Medulla oblongata (tissue), 1 donor: ENCODE measurements at regions not wholly inside any gene's neighbourhood (a gene's known extent, or its start where the extent isn't known, plus 50 kb on each side); places are given as distances from the start of the nearest gene placed in this dataset.

ENCODE experiments used
- DNase-seq: peaks from one replicate; pipeline ENCODE4 v3.0.0-alpha.2; 2015; ENCODE audit errors: extremely low spot score

GRCh38 chr6:132244744-132245143 is 156.5 kb downstream of the MOXD1 start:
- DNase-seq, result no peak

DNA sequence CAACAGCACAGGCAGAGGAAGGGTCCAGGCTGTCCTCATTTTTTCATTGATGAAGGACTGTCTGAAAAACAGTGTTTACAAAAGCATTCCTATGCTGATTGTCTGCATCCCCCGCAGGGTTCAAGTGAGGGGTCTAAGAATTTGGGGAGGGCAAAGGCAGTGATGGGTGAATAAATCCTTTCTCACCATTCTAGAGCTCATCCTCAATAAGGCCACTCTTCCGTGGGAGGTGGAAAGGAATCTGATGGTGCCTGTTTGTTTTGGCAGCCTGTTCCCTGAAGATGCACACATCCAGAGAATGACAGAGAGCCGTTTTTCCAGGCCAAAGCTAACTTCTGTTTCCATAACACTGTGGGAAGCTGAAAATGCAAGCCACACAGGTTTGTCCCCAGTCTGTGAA is 164.5 kb downstream of the MOXD1 start:
- DNase-seq, result no peak

DNA sequence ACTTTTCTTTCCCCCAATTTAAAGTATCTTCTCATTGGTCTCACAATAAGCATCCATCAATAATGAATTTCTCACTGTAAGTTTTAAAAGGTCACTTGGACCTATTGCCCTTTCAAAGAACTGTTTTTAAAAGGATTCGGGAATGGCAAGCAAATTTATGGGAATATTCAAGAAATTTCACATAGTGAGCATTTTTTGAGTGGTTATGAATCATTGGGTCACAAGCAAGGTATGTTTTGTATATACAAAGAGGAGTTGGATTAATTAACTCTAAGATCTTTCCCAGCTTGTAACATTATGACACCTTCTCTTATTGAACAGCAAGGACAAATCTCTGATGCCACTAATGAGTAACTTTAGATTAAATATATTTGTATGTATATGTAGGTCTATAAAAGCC is 165.0 kb downstream of the MOXD1 start:
- no peak for DNase-seq

DNA sequence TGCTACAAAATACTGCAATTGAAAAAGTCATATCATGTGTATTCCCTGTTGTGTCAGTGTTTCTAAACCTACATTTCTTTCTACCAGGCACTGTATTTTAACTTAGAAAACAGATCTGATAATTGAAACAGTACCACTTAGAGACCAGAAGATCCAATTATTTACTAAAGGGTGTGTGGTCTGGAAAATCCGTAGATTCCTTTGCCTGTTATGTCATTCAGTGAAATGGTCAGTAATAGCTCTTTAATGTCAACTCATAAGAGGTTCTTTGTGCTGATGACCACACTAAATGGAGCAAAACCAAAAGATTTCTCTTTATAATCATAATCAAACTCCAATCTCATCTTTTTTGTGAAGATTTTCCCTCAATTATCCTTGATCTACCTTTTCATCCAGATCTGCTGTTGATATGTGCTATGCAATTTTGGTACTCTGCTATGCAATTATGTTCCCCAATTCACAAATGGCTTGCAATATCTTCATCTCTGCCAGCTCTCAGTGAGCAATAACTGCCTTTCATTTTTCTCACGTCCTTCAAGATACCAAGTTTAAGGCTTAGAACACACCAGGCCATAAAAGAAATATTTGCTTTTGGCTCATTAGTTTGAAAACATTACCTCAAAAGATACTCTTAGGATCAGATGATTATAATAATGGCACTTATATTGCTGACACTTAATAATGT is 165.5 kb downstream of the MOXD1 start:
- no peak for DNase-seq

DNA sequence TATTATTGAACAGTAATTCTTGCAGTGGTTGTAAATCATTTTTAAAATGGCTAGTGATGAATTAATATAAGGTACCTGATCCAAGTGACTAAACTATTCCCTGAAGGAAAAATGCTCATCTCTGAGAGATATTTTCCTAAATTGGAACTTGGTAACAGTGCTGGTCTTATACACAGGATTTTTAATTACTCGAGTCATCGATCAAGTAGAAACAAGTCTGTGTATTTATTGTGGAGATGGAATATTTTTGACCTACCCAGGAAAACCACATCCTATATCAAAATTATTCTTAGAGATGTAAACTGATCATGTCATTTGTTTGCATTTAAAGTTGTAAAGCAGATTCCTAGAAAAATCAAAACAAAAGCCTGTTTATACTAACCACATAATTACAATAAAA is 166.9 kb downstream of the MOXD1 start:
- no peak for DNase-seq

- DNase-seq, result no peak
Observed at GRCh38 chr6:132231121-132231884, 170.0 kb downstream of the MOXD1 start.

- no peak for DNase-seq
Observed at GRCh38 chr6:132228894-132229293, 172.4 kb downstream of the MOXD1 start.

- no peak for DNase-seq
Observed at GRCh38 chr6:132227904-132228303, 173.4 kb downstream of the MOXD1 start.

GRCh38 chr6:132224943-132225342 is 176.3 kb downstream of the MOXD1 start:
- DNase-seq, result no peak

- DNase-seq, result no peak
Observed at GRCh38 chr6:132220800-132221199, 180.5 kb downstream of the MOXD1 start.

DNA sequence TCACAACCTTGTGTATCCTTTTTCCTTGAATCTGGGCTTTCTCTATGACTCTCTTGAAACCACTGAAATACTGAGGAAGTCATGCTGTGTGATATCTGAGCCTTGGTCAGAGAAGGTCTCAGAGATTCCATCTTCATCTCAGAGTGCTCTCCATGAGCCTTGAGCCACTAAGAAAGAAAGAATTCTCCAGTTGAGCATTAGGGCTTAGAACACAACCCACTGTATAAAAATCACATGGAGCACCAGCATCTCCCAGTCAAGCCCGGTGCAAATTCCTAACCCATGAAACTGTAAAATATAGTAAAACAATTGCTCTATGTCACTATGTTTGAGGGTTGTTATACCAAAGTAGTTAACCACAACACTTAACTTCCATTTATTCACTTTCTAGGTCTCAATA is 181.4 kb downstream of the MOXD1 start:
- no peak for DNase-seq

DNA sequence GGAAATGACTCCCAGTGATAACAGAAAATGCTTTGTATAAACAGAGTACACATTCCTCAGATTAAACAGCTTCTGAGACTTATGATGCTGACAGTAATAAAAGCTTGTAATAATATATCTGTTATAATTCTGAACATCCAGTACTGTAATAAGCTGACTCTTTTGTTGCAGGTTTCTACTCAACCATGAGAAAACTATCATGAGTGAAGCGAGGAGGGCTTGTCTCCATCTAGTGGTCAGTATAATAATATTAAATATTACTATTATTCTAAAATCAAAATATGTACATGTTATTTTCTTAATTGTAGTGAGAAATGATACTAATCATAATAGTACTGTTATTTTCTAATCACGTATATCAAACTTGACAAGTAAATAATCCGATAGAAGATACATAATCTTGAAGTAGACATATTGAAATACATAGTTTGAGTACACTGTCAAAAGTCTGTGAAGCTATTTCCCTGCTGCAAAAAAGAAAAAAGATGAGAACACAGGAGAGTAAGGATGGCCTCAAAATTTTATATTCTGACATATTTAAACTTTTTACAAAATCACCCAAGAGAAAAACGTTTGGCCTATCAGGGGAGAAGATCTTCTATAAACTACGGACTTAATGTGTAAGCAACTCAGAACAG is 183.1 kb downstream of the MOXD1 start:
- peak; percentile 21 for DNase-seq

DNA sequence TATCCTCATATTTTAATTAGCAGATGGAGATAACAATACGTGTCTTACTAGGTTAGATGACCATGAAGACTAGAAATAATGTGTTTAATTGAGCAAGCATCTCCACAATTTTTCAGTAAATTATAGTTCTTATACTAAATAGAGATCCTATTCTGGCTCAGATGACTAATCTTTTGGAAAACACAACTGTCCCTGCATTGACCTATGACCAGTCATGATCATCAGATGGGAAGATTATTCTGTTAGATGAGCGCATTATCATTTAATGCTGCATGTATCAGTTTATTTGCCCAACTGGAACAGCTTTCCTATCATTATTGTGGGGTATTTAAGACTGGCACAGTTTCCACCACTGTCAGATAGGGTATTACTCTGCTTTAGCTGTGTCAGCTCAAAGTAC is 185.5 kb downstream of the MOXD1 start:
- DNase-seq, result no peak

DNA sequence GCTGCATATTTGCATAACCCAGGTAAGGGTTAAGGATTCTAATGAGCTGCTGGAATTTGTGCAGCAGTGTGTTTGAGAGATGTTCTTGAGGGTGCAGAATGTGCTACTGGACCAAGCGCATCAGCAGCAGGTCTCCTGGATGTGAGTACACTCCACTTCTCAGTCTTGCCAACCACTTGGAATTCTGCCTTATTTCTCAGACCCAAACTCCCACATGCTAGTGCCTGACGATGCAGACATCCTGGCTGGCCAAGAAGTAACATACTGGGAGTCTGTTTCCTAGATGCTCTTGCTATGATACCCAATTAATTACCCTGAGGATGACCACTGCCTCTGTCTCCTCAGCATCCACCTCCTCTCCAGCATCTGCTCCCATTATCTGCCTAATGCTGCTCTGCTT is 186.6 kb downstream of the MOXD1 start:
- DNase-seq, result peak; percentile 3

- no peak for DNase-seq
Observed at GRCh38 chr6:132213732-132214131, 187.5 kb downstream of the MOXD1 start.

DNA sequence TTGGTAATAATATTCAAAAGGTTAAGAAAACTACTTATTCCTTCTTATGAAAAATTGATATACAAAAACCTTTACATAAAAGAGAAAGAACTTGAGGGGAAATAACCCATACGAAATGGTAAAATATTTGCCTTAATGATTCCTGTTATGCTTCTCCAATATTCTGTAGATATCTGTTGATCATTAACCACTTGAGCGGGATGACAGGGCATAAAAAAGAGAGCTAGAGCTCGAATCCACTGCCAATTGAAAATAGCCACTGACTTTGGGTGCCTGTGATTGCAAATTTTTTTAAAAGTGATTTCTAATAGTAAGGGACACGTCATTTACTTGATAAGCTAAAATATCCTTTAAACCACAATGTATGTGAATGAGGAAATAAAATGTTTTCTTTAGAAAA is 188.1 kb downstream of the MOXD1 start:
- no peak for DNase-seq

GRCh38 chr6:132210886-132211563 is 190.2 kb downstream of the MOXD1 start:
- DNase-seq, result no peak

DNA sequence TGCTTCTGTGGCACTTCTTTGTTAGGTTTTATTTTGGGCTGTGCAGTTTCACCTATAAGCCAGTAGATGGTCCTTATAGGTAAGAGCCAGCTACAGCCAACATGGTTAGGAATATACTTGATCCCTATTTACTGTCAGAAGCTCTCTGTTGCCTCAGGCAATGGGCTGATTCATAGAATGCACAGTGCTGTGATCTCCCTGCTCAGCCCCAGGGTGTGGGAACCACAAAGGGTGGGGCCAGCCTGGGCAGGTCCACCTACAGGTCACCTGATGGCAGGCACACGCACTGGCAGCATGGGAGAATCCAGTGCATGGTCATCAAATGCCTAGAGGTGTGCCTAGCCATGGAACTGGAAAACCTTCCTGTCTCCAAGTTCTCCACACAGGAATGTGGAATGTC is 191.9 kb downstream of the MOXD1 start:
- DNase-seq, result no peak

- no peak for DNase-seq
Observed at GRCh38 chr6:132207991-132208390, 193.3 kb downstream of the MOXD1 start.

DNA sequence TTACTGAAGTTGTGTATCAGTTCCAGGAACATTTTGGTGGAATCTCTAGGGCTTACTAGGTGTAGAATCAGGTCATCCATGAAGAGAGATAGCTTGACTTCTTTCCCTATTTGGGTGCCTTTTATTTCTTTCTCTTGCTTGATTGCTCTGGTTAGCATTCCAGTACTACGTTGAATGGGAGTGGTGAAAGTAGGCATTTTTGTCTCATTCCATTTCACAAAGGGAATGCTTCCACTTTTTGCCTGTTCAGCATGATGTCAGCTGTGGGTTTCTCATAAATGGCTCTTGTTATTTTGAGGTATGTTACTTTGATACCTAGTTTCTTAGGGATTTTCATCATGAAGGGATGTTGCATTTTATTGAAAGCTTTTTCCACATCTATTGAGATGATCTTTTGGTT is 195.3 kb downstream of the MOXD1 start:
- no peak for DNase-seq

- DNase-seq, result no peak
Observed at GRCh38 chr6:132204591-132204990, 196.7 kb downstream of the MOXD1 start.

DNA sequence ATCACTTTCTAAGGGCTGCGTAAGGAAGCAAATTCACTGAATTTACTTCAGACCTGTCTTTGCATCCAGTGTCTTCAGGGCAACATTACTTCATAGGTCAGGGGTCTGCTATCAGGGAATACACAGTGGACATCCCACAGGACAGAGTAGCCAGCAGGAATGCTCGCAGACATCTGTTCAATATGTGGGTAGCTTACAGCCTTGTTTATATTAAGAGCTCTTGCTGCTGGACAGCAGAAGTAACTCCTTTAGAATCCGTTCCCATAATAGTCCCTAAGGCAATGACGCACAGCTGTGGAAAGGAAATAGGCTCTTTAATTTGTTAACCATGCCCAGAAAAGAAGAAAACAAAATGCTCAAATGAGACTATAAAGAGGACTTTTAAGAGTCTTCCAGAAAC is 198.7 kb downstream of the MOXD1 start:
- DNase-seq, result no peak

GRCh38 chr6:132199343-132199742 is 201.9 kb downstream of the MOXD1 start:
- DNase-seq, result no peak
